Left lung (tissue), 4 donors: ENCODE measurements at regions not wholly inside any gene's neighbourhood (a gene's known extent, or its start where the extent isn't known, plus 50 kb on each side); places are given as distances from the start of the nearest gene placed in this dataset.

ENCODE experiments used
- ATAC-seq: fragments of 200-7000 bp; cut with Tn5 transposase; one replicate; pipeline ENCODE4 v1.9.1; 2020; ENCODE audit warnings: moderate library complexity
- DNase-seq, 4 donors: peaks; one replicate each; pipeline ENCODE4 v3.0.0-alpha.2; 2013 to 2020
- H3K27ac ChIP-seq, 2 donors: fragments of 200-600 bp; sonication (generic) in 1 of 2; one replicate each; pipeline versions ENCODE4 v1.5.0 to v1.8.0; 2020 to 2021
- H3K27me3 ChIP-seq, 2 donors: fragments of 200-600 bp; sonication (generic) in 1 of 2; one replicate each; pipeline versions ENCODE4 v1.5.0 to v1.8.0; 2020 to 2021
- H3K36me3 ChIP-seq, 2 donors: fragments of 200-600 bp; sonication (generic) in 1 of 2; one replicate each; pipeline versions ENCODE4 v1.5.0 to v1.8.0; 2020 to 2021
- H3K4me1 ChIP-seq, 2 donors: fragments of 200-600 bp; one replicate each; pipeline ENCODE4 v1.8.0; 2021
- H3K4me3 ChIP-seq, 2 donors: fragments of 200-600 bp; sonication (generic) in 1 of 2; one replicate each; pipeline versions ENCODE4 v1.5.0 to v1.8.0; 2020 to 2021; ENCODE audit warnings: mild to moderate bottlenecking in 1 of 2
- H3K9me3 ChIP-seq, 2 donors: fragments of 200-600 bp; sonication (generic) in 1 of 2; one replicate each; pipeline versions ENCODE4 v1.5.0 to v1.8.0; 2020 to 2021
- intact Hi-C, 2 donors: fragments of 100-400 bp; cut with DNase I; formaldehyde crosslinking; loops; one replicate each; pipeline versions ENCODE4 v1.11.2 to v1.14.2; 2022
- TF ChIP-seq, protein P1 (sequence below), 2 donors: fragments of 200-600 bp; sonication (generic) in 1 of 2; IDR thresholded peaks; one replicate each; pipeline versions ENCODE4 v1.5.0 to v1.8.0; 2021; ENCODE audit warnings: antibody characterized with exemption in 2 of 2
- donor health status: DM: no; HTN: yes; CAD: no.
- donor health status: DM: no; HTN: no; CAD: no.

DNA sequence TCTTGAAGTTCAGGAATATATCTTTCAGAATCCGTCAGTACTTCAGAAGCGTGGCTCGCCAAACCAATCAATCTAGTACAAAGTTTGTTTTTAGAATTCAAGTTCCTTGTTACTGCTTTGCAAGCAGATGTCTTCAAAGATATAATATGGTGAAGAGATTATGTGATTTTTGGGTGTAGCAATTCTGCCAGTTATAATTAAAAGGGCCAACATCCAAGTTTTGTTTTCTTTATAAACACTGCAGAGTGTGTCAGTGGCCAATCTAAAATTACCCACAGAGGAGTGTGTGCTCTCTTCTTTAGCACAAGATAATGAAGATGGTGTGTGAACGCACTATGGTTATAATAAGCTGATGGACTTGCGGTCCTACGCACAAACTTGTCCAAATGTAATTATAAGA, 493.6 kb upstream of the MDFIC2 start:
- TF ChIP-seq, protein P1, sequence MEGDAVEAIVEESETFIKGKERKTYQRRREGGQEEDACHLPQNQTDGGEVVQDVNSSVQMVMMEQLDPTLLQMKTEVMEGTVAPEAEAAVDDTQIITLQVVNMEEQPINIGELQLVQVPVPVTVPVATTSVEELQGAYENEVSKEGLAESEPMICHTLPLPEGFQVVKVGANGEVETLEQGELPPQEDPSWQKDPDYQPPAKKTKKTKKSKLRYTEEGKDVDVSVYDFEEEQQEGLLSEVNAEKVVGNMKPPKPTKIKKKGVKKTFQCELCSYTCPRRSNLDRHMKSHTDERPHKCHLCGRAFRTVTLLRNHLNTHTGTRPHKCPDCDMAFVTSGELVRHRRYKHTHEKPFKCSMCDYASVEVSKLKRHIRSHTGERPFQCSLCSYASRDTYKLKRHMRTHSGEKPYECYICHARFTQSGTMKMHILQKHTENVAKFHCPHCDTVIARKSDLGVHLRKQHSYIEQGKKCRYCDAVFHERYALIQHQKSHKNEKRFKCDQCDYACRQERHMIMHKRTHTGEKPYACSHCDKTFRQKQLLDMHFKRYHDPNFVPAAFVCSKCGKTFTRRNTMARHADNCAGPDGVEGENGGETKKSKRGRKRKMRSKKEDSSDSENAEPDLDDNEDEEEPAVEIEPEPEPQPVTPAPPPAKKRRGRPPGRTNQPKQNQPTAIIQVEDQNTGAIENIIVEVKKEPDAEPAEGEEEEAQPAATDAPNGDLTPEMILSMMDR (IDR thresholded peaks at IDR 0.05): no peak
- peak overlapping the region in 1 of 2 donors; percentile 57 for H3K27ac ChIP-seq
- no peak for DNase-seq
- no peaks in the 10 kb centered on the region for H3K36me3 ChIP-seq
- ATAC-seq: no peak
- intact Hi-C loops: no loop called here
- H3K4me3 ChIP-seq: no peak overlapping the region
- no peaks in the 10 kb centered on the region for H3K9me3 ChIP-seq
- no peaks in the 10 kb centered on the region for H3K27me3 ChIP-seq
- H3K4me1 ChIP-seq: no peaks in the 10 kb centered on the region

DNA sequence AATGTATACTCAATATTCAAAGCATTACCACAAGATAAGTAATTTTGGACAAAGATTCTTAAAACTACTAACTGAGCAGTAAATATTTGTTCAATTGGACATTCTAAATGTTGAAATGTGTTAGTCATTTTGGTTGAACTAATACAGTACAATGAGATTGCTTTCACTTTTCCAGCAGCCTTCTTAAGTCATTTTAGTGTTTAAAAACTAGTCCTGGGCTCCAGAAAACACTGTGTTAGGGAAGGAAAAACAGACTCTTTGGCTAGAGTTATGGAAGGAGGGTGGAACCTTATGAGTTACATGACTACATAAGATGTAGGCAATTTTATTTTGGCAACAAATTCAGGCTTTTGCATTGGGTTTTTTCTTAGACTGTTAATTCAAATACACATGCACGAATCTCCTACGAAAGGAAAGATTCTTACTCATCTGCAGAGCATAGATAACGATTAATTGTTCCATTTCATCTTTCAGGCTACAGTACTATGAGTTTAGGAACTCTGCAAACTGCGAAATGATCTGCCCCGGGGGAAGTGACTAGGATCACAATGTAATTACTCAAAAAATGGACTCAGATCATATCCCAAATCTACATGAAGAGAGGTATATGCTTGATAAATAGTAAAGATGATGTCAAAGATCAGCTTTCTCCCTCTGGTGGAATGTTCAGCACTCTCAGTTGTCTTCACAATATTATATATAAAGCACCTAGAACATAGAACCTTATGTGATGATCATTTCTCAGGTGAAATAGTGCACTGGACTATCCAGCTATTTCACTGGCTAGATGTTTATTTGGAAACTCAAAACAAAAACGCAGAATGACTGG, 492.8 kb upstream of the MDFIC2 start:
- DNase-seq (peak in 1 of 4 donors; percentile 6), ATAC-seq (peak; percentile 57)
- intact Hi-C loops: no loop called here
- Histone ChIP-seq H3K36me3 (no peaks in the 10 kb centered on the region), H3K4me3 (no peak overlapping the region), H3K27me3 (no peaks in the 10 kb centered on the region), H3K9me3 (no peaks in the 10 kb centered on the region), H3K27ac (peak overlapping the region in 1 of 2 donors; percentile 57), H3K4me1 (no peaks in the 10 kb centered on the region)
- TF ChIP-seq, protein P1 (IDR thresholded peaks at IDR 0.05): no peak

GRCh38 chr3:70803891-70804290, 491.5 kb upstream of the MDFIC2 start:
- DNase-seq (no peak), ATAC-seq (no peak)
- Histone ChIP-seq H3K9me3 (no peaks in the 10 kb centered on the region), H3K27ac (no peak overlapping the region), H3K4me3 (no peak overlapping the region), H3K4me1 (no peaks in the 10 kb centered on the region), H3K27me3 (no peaks in the 10 kb centered on the region), H3K36me3 (no peaks in the 10 kb centered on the region)
- intact Hi-C loops: no loop called here
- TF ChIP-seq, protein P1 (IDR thresholded peaks at IDR 0.05): no peak

- ATAC-seq (no peak), DNase-seq (no peak)
- H3K4me3 ChIP-seq: no peak overlapping the region
- TF ChIP-seq, protein P1 (IDR thresholded peaks at IDR 0.05): no peak
- no peaks in the 10 kb centered on the region for H3K9me3 ChIP-seq
- H3K27ac ChIP-seq: no peak overlapping the region
- H3K36me3 ChIP-seq: no peaks in the 10 kb centered on the region
- H3K4me1 ChIP-seq: no peaks in the 10 kb centered on the region
- intact Hi-C loops: no loop called here
- no peaks in the 10 kb centered on the region for H3K27me3 ChIP-seq
Observed at GRCh38 chr3:70803319-70803718, 490.9 kb upstream of the MDFIC2 start.

DNA sequence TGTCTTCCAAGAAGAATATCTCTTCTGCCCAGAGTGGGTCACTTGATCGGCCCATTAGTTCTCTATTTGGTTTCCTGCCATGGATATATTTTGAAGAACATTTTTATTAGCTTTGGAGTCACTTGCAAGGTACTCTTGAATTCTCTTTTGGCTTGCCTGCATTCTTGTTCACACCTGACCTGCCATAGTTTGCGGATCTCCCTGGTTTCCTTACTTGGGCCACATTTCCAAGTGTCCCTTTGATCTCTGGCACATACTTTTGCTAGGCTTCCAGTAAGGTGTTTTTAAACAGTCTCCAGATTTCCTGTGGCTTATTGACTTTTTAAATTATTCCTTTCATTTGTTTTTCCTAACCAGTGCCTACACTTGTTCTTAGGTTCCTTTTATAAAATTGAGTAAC, 488.5 kb upstream of the MDFIC2 start:
- H3K27ac ChIP-seq: no peak overlapping the region
- no peak overlapping the region for H3K4me3 ChIP-seq
- no peaks in the 10 kb centered on the region for H3K27me3 ChIP-seq
- no peaks in the 10 kb centered on the region for H3K4me1 ChIP-seq
- intact Hi-C loops: no loop called here
- ATAC-seq (peak; percentile 83), DNase-seq (peak in 1 of 4 donors; percentile 35)
- H3K9me3 ChIP-seq: no peaks in the 10 kb centered on the region
- TF ChIP-seq, protein P1 (IDR thresholded peaks at IDR 0.05): no peak
- no peaks in the 10 kb centered on the region for H3K36me3 ChIP-seq
